Activated CD4-positive, alpha-beta T cell treated with anti-CD3 and anti-CD28 coated beads for 36 hours (primary cell): ENCODE measurements at regions not wholly inside any gene's neighbourhood (a gene's known extent, or its start where the extent isn't known, plus 50 kb on each side); places are given as distances from the start of the nearest gene placed in this dataset.

Experiments
- ATAC-seq: fragments of 200-7000 bp; cut with Tn5 transposase; one replicate; pipeline ENCODE4 v1.10.0; 2021; ENCODE audit warnings: mild to moderate bottlenecking, moderate library complexity
- CTCF ChIA-PET: fragments of 350-600 bp; sonication (Branson Sonifier 250); formaldehyde crosslinking; loops from one replicate; lab custom pipeline; 2021; ENCODE audit warnings: antibody characterized with exemption; lab: Charles Lee
- POLR2A ChIA-PET: fragments of 350-600 bp; sonication (Branson Sonifier 250); formaldehyde crosslinking; loops from one replicate; lab custom pipeline; 2021; ENCODE audit warnings: antibody characterized with exemption, inconsistent platforms; lab: Charles Lee
- DNase-seq: peaks from one replicate; pipeline ENCODE4 v3.0.0-alpha.2; 2020
- H3K27ac Mint-ChIP-seq: one replicate; pipeline ENCODE4 v1.8.0; 2021; ENCODE audit warnings: mixed read lengths
- H3K27me3 Mint-ChIP-seq: one replicate; pipeline ENCODE4 v1.8.0; 2021; ENCODE audit warnings: mixed read lengths
- H3K36me3 Mint-ChIP-seq: one replicate; pipeline ENCODE4 v1.8.0; 2021; ENCODE audit warnings: low read depth, mixed read lengths
- H3K4me1 Mint-ChIP-seq: one replicate; pipeline ENCODE4 v1.8.0; 2021; ENCODE audit warnings: mixed read lengths
- H3K4me3 Mint-ChIP-seq: one replicate; pipeline ENCODE4 v1.8.0; 2021; ENCODE audit warnings: mild to moderate bottlenecking, moderate library complexity, mixed read lengths
- H3K9me3 Mint-ChIP-seq: one replicate; pipeline ENCODE4 v1.8.0; 2021; ENCODE audit warnings: low read depth, mixed read lengths
- intact Hi-C, 2 experiments: fragments of 100-400 bp; cut with DNase I in 1 of 2; cut with micrococcal nuclease in 1 of 2; formaldehyde crosslinking; loops; one replicate each; pipeline versions ENCODE4 v1.14.2 to v1.15.1; 2022 to 2024; cut with DNase I, micrococcal nuclease

DNA sequence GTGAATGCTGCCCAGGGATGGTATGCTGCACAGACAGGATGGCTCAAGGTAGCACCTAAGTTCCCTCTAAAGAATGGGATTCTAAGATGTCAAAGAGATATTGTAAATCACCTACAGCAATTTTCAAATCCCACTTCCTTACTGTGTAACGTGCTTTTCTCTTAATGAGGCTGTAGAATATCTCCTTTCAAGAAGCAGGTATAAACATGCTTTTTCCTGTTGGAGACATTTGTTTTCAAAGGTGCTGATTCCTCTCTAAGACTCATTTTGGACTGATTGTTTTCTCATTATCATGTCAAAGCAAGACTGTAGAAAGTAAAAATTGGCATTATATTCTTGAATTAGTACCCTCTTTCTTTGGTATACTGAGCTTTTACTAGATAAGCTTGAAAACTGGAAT, 412.6 kb upstream of the PAPPA start:
- Mint-ChIP-seq H3K9me3 (no peaks in the 10 kb centered on the region), H3K4me3 (no peak overlapping the region), H3K4me1 (no peaks in the 10 kb centered on the region), H3K36me3 (no peaks in the 10 kb centered on the region), H3K27ac (no peak overlapping the region), H3K27me3 (peaks cover 2% of the 10 kb centered on the region)
- intact Hi-C loops: no loop called here
- ChIA-PET CTCF (no interaction called here), POLR2A (no interaction called here)
- ATAC-seq (no peak), DNase-seq (no peak)

DNA sequence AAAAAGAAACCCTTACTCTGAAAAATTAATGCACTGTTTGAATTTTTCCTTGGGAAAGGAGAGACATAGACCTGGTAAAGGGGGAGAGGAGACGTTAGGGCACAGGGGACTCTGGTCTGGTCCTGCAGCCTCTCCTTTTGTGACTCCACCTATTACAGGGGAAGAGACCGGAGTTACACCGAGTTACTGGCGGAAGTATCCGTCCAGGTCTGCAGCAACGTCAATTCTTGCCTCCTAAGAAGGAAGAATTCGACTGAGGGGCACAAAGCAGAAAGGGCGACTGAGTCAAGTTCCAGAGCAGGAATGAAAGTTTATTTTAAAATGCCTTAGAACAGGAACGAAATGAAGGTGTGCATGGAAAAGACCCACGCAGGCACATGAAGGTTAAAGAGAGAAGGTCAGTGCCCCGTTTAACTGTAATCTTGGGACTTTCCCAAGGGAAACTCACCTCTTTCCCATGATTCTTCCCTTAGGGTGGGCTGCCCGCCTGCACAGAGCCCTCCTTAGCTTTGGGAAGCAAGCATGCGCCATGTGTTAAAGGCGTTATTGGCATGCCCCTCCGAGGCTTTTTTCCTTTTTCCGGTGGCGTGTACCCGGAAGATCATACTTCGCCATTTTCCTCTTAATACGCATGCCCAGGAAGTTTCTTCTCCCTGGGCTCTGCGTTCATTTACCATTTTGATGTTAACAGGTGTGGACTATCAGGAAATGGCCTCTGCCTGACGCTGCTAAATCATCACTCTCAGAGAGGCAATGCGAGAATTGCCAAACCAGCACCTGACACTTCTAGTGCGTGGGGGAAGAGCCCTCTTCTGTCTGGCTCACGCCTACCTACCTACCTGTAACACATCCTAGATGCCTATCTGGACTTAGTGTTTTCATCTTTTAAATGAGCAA, 409.6 kb upstream of the PAPPA start:
- Mint-ChIP-seq H3K4me1 (no peaks in the 10 kb centered on the region), H3K36me3 (no peaks in the 10 kb centered on the region), H3K27me3 (peaks cover 2% of the 10 kb centered on the region), H3K9me3 (no peaks in the 10 kb centered on the region), H3K27ac (no peak overlapping the region), H3K4me3 (no peak overlapping the region)
- ChIA-PET POLR2A (no interaction called here), CTCF (no interaction called here)
- ATAC-seq (no peak), DNase-seq (no peak)
- intact Hi-C loops: no loop called here

DNA sequence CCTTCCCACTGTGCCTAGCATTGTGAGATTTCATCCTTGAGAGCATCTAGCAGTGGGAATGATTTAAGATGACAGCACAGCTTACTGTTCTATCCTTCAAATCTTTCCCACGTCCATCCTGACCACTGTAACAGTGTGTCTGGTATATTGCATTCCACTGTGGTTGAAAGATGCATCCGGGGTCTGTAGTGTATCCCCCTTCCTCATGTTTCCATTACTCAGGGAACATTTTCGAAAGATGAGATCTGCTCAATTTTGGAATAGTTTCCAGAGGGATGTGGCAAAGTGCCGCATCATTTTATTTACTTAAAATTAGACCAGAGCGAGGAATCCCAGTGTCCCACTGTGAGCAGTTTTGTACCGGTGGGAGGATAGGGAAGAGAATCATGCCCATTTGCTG, 407.1 kb upstream of the PAPPA start:
- Mint-ChIP-seq H3K4me3 (no peak overlapping the region), H3K36me3 (no peaks in the 10 kb centered on the region), H3K9me3 (no peaks in the 10 kb centered on the region), H3K27ac (no peak overlapping the region), H3K27me3 (peaks cover 2% of the 10 kb centered on the region), H3K4me1 (no peaks in the 10 kb centered on the region)
- DNase-seq (no peak), ATAC-seq (no peak)
- intact Hi-C loops: no loop called here
- POLR2A ChIA-PET: no interaction called here
- CTCF ChIA-PET: no interaction called here

DNA sequence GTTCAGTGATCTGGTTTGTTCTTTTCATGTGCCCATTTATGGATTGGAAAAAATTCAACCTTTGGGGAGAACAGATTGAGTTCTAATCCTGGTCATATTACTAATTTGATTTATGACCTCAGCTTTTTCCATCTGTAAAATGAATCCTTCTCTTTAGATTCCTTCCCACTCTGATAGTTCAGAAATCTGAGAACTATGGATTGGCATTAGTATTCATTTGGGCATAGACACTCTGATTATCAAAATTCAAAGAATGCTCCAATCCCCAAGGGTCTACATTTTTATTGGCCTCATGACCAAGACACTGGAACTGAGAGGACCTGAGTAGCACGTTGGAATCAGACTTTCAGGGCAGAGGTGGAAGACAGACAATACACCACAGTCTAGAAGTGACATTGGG, 405.9 kb upstream of the PAPPA start:
- POLR2A ChIA-PET: no interaction called here
- no peak for DNase-seq
- ATAC-seq: no peak
- H3K9me3 Mint-ChIP-seq: no peaks in the 10 kb centered on the region
- H3K4me3 Mint-ChIP-seq: no peak overlapping the region
- intact Hi-C loops: no loop called here
- peaks cover 2% of the 10 kb centered on the region for H3K27me3 Mint-ChIP-seq
- no peaks in the 10 kb centered on the region for H3K4me1 Mint-ChIP-seq
- CTCF ChIA-PET: no interaction called here
- H3K27ac Mint-ChIP-seq: no peak overlapping the region
- no peaks in the 10 kb centered on the region for H3K36me3 Mint-ChIP-seq

DNA sequence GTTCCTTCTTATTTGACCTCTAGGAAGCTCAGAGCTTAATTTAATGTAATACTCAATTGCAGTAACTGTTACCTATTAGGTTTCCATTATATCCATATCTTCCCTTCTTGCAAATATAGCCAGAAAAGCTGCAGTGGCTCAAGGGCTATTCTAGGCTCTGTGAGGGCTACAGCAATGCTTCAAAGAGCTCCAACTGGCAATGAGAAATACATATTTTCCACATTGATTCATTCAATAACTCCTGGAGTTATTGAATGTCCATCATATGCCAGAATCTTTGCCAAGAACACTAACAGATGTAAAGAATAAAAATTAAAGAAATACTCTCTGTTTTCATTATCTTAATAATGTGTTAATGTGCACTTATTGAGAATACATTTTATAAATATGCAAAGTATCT, 396.9 kb upstream of the PAPPA start:
- DNase-seq: no peak
- ChIA-PET CTCF (no interaction called here), POLR2A (no interaction called here)
- no peaks in the 10 kb centered on the region for H3K36me3 Mint-ChIP-seq
- no peak for ATAC-seq
- H3K27me3 Mint-ChIP-seq: no peaks in the 10 kb centered on the region
- intact Hi-C loops: no loop called here
- no peak overlapping the region for H3K27ac Mint-ChIP-seq
- no peaks in the 10 kb centered on the region for H3K4me1 Mint-ChIP-seq
- H3K9me3 Mint-ChIP-seq: no peaks in the 10 kb centered on the region
- H3K4me3 Mint-ChIP-seq: no peak overlapping the region

DNA sequence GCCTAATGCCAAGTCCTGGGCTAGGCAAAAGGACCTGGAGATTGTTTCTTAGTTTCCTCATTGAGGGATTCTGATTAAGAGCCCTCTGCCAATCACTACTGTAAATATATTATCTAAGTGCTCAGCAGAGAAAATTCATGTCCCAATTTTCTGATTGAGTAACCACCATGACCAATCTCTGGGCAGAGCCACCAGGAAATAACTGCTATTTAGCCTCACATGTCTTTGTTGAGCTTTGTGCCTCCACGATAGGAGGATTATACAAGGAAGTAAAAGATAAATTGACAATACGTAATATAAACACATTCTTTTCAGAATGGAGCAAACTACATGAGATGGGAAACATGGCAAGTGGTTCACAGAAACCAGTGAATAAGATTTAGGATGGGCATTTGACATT, 396.1 kb upstream of the PAPPA start:
- H3K36me3 Mint-ChIP-seq: no peaks in the 10 kb centered on the region
- DNase-seq (no peak), ATAC-seq (no peak)
- CTCF ChIA-PET: no interaction called here
- H3K4me3 Mint-ChIP-seq: no peak overlapping the region
- H3K27me3 Mint-ChIP-seq: no peaks in the 10 kb centered on the region
- POLR2A ChIA-PET: no interaction called here
- no peak overlapping the region for H3K27ac Mint-ChIP-seq
- intact Hi-C loops: no loop called here
- H3K4me1 Mint-ChIP-seq: no peaks in the 10 kb centered on the region
- H3K9me3 Mint-ChIP-seq: no peaks in the 10 kb centered on the region

DNA sequence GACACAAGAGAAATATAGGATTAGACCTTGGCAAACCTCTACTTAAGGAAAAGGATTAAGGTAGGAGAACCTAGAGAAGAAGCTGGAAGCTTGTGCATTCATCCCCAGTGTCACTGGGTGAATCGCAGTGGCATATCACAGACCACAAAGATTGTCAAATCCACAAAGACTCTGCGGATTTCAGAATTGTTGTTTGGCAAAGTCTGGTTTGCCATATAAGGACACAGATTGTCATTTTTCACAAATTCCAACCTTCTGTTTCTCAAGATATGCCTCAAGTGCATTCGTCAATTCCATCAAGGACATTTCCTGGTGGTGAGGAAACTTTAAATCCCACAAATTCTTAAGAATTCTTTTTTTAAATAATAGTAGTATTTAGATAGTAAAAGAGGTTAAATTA, 395.1 kb upstream of the PAPPA start:
- H3K4me3 Mint-ChIP-seq: no peak overlapping the region
- intact Hi-C loops: no loop called here

DNA sequence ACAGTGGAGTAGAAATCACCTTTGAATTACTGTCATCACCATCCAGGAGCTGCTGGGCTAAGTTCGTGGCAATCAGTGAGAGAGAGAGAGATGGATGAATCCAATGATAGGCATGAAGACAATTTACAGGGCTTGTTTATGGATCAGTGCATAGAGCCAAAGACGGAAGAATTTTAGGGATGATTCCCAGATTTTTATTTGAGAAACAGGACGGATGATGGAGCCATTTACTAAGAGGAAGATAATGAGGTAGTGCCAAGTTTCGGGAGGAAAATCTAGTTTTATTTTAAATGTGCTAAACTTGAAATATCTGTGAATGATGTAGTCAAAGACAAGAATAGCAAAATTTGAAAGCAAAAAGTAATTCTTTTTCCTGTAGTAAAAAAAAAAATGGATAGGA, 394.2 kb upstream of the PAPPA start:
- H3K4me1 Mint-ChIP-seq: no peaks in the 10 kb centered on the region
- CTCF ChIA-PET: no interaction called here
- ATAC-seq (no peak), DNase-seq (no peak)
- H3K36me3 Mint-ChIP-seq: no peaks in the 10 kb centered on the region
- H3K4me3 Mint-ChIP-seq: no peak overlapping the region
- intact Hi-C loops: no loop called here
- POLR2A ChIA-PET: no interaction called here
- H3K9me3 Mint-ChIP-seq: no peaks in the 10 kb centered on the region
- no peak overlapping the region for H3K27ac Mint-ChIP-seq
- H3K27me3 Mint-ChIP-seq: no peaks in the 10 kb centered on the region

More for the DNA sequence above, 395.1 kb upstream of the PAPPA start:
- Mint-ChIP-seq H3K36me3 (no peaks in the 10 kb centered on the region), H3K4me1 (no peaks in the 10 kb centered on the region), H3K9me3 (no peaks in the 10 kb centered on the region), H3K27me3 (no peaks in the 10 kb centered on the region), H3K27ac (no peak overlapping the region)
- DNase-seq: no peak
- no peak for ATAC-seq
- POLR2A ChIA-PET: no interaction called here
- CTCF ChIA-PET: no interaction called here

DNA sequence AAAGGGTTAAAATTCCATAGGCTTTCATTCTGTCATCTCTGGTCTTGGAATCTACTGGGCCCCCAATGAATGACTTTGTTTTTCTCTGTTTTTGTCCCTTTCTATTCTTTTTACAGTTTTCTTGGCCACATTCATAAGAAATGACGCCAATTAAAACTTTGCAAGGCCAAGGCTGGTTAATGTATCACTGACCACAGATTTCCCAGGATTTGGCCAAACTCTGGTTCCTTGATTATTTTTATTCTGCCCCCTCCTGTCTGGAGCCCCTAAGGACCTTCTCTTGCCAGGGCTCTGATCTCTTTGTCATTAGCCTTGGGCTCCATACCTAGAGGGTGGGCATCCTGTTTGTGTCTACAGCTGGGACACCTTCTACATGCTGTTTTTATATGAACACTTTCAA, 388.9 kb upstream of the PAPPA start:
- Mint-ChIP-seq H3K4me1 (no peaks in the 10 kb centered on the region), H3K9me3 (peaks cover 2% of the 10 kb centered on the region), H3K36me3 (no peaks in the 10 kb centered on the region), H3K27ac (no peak overlapping the region), H3K27me3 (no peaks in the 10 kb centered on the region), H3K4me3 (no peak overlapping the region)
- no peak for ATAC-seq
- ChIA-PET POLR2A (no interaction called here), CTCF (no interaction called here)
- intact Hi-C loops: no loop called here
- DNase-seq: no peak

DNA sequence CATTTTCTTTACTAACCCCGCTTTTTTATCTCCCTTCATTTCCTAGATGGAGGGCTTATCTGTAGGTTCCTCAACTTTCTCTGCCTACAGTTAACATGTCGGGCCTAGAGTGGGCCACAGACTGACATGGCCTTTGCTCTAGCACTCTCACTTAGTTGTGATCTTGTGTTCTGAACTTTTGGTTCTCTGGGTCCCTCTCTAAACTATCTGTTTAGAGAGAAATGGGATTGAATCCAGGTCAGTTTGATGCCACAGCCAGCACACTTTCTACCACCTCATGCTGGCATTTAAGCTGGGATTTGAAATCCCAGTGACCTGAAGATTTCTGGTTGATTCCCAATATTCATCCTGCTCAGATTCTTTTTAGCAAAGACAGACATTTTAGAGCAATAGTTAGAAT, 388.5 kb upstream of the PAPPA start:
- no peaks in the 10 kb centered on the region for H3K4me1 Mint-ChIP-seq

DNA sequence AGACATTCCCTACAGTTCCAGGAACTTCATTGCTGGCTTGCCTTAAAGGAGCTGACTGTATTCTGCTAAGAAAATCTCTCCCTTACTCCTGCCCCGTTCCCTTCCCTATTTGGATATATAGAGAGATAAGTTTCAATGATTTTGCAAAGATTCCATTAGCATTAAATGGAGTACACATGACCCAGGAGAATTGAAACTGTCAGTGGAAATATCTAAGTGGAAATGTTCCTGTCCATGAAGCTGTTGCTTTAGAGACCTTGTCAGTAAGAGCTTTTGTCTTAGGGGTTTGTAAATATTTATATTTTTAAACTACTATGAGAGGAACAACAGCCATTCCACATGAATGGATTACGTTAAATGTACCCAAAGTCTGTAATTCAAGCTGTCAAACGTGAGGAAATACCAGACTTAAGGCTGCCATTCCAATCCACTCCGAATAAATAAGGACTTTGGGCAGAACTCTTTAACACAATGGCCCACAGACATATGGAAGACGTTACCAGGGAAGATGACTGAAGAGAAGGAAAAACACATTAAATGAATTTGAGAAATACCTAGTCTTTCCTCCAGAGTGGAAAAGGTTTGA, 387.1 kb upstream of the PAPPA start:
- Mint-ChIP-seq H3K27ac (no peak overlapping the region), H3K4me1 (no peaks in the 10 kb centered on the region), H3K27me3 (no peaks in the 10 kb centered on the region), H3K36me3 (no peaks in the 10 kb centered on the region), H3K4me3 (no peak overlapping the region), H3K9me3 (peaks cover 2% of the 10 kb centered on the region)
- intact Hi-C loops: no loop called here
- ATAC-seq (no peak), DNase-seq (no peak)
- CTCF ChIA-PET: no interaction called here
- POLR2A ChIA-PET: interaction anchor here (0.8 kb wide), 1 partner anchor 469 kb away, joined by 4 read pairs; no protein-coding TSS in a partner anchor

More for the DNA sequence above, 388.5 kb upstream of the PAPPA start:
- Mint-ChIP-seq H3K27ac (no peak overlapping the region), H3K27me3 (no peaks in the 10 kb centered on the region), H3K9me3 (peaks cover 2% of the 10 kb centered on the region), H3K36me3 (no peaks in the 10 kb centered on the region), H3K4me3 (no peak overlapping the region)
- DNase-seq (no peak), ATAC-seq (no peak)
- intact Hi-C loops: no loop called here
- POLR2A ChIA-PET: no interaction called here
- CTCF ChIA-PET: no interaction called here

DNA sequence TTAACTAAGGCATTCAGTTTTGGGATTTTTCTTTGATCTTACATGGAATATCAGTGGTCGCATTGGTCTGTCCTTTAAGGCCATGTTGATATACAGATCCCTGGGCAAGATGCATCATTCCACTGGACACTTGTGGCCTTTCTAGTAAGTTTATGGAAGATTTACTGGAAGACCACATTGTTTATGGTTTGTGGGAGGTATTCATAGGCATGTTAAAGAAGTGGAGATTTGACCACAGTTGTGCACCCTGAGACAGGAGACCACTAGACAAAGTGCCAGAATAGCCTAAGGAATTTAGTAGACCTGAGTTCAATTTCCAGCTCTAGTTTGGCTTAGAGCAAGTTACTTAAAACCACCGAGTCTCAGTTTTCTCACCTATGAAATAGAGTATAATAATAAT, 383.1 kb upstream of the PAPPA start:
- POLR2A ChIA-PET: no interaction called here
- no peak overlapping the region for H3K4me3 Mint-ChIP-seq
- H3K27ac Mint-ChIP-seq: no peak overlapping the region
- H3K27me3 Mint-ChIP-seq: no peaks in the 10 kb centered on the region
- H3K36me3 Mint-ChIP-seq: no peaks in the 10 kb centered on the region
- ATAC-seq (no peak), DNase-seq (no peak)
- CTCF ChIA-PET: no interaction called here
- peaks cover 2% of the 10 kb centered on the region for H3K9me3 Mint-ChIP-seq
- intact Hi-C loops: no loop called here
- H3K4me1 Mint-ChIP-seq: no peaks in the 10 kb centered on the region
